ENCODE measurements at regions not wholly inside any gene's neighbourhood (a gene's known extent, or its start where the extent isn't known, plus 50 kb on each side); places are given as distances from the start of the nearest gene placed in this dataset.

DNA sequence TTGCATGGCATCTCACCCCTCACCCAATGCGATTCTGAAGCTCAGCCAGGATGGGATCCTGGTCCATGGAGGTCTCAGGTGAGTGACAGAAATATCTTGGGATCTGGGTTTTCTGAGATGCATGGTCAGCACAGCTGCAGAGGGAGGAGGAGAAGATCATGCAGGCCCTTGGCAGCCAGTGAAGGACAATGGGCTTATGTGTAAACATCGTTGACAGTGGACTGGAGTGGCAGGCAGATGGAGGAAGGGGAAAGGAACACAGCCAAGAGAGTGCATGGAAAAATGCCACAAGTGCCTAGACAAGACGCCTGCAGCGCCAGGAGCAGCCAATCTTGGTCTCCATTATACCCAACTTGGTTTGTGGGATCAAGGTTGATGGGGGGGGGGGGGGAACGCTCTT lies 347.9 kb downstream of the MCTP2 start:
- 57 to 83% methylated on average over 1 of the region's 5 CpGs for whole genome bisulfite sequencing, 2 experiments (ENCODE audit: insufficient coverage in 2 of 2)
- Histone ChIP-seq H3K9me3 (ENCODE audit: control insufficient read depth, low read length) (no peaks in the 10 kb centered on the region), H3K27ac (ENCODE audit: low read depth, low read length, severe bottlenecking) (no peak overlapping the region), H3K4me1 (ENCODE audit: control insufficient read depth, insufficient read depth, low read length, poor library complexity, severe bottlenecking) (no peaks in the 10 kb centered on the region), H3K36me3 (ENCODE audit: control insufficient read depth, insufficient read depth, low read length) (no peaks in the 10 kb centered on the region), H3K4me3 (ENCODE audit: extremely low read depth, insufficient read depth, low read length, poor library complexity, severe bottlenecking) (no peak overlapping the region)

DNA sequence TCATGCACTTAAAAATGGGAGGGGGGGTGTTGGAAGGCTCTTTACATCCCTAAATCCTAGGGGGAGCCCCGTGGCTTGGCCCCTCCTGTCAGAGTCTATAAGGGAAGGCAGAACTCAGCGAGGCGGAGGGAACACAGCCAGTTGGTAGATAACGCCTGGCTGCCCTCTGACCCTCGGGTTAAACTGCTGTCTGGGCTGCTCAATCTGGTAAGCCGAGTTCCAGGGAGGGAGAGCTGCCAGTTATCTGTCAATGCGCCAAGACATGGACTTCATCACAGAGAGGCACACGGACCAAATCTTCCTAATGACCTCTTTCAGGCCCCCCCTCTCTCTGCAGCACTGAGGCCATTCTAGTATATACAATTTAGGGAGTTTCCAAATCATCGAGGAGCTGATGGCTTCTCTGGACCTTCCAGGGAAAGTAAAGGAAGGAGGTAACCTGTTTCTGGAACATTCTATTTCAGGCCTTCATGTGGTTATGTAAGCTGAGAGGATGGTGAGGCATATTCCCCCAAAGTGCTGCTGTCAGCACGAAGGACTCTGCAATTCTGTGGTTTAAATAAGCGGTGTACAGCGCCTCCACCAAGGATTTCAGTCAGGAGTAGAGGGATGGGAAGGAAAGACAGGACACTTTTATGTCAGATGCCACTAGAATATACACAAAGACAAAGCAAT lies 349.0 kb downstream of the MCTP2 start:
- Histone ChIP-seq H3K27ac (ENCODE audit: low read depth, low read length, severe bottlenecking) (no peak overlapping the region), H3K4me1 (ENCODE audit: control insufficient read depth, insufficient read depth, low read length, poor library complexity, severe bottlenecking) (no peaks in the 10 kb centered on the region), H3K36me3 (ENCODE audit: control insufficient read depth, insufficient read depth, low read length) (no peaks in the 10 kb centered on the region), H3K9me3 (ENCODE audit: control insufficient read depth, low read length) (no peaks in the 10 kb centered on the region), H3K4me3 (ENCODE audit: extremely low read depth, insufficient read depth, low read length, poor library complexity, severe bottlenecking) (no peak overlapping the region)
- 93 to 98% methylated on average over 6 to 7 of the region's 12 CpGs for WGBS, 2 experiments (ENCODE audit: insufficient coverage in 2 of 2)

DNA sequence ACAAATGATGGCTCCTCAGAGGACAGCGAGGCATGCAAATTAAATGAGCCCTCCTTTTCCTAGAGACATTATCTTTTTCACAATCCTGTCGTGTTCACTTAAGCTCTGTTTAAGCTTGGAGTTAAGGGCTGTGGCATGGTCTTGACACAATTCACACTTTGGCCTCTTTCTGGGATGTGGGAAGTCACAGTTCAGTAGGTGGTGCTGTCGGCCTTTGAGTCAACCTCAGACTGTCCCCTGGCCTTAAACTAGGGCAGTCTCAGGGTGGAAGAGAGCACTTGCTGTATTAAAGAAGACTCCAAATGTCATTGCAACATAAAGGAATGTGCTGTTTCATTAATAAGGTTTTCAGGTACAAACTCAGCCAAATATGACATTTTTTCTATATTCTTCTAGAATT lies 351.0 kb downstream of the MCTP2 start:
- no peaks in the 10 kb centered on the region for H3K9me3 ChIP-seq (ENCODE audit: control insufficient read depth, low read length)
- no peak overlapping the region for H3K27ac ChIP-seq (ENCODE audit: low read depth, low read length, severe bottlenecking)
- 39 to 57% methylated on average over 2 of the region's 3 CpGs for WGBS, 2 experiments (ENCODE audit: insufficient coverage in 2 of 2)
- H3K4me3 ChIP-seq (ENCODE audit: extremely low read depth, insufficient read depth, low read length, poor library complexity, severe bottlenecking): no peak overlapping the region
- no peaks in the 10 kb centered on the region for H3K4me1 ChIP-seq (ENCODE audit: control insufficient read depth, insufficient read depth, low read length, poor library complexity, severe bottlenecking)
- no peaks in the 10 kb centered on the region for H3K36me3 ChIP-seq (ENCODE audit: control insufficient read depth, insufficient read depth, low read length)

DNA sequence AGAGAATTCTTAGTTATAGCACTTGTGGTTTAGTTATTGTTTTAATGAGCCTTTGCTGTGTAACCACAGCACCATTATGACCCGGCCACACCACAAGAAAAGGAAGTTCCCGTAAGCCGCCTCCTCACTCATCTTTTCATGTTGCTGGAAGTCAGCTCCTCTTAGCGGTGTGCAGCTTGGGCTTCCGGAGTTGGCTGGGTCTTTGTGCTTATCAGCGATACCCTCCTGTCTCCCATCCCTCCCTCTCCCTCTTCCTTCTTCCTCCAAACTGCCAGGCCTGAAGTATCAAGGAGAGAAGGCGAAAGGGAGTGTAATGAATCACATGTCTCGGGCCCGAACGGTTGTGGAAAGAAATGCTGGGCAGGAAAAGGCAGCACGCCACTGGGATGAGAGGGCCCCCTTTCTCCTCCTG lies 353.5 kb downstream of the MCTP2 start:
- no peak overlapping the region for H3K4me3 ChIP-seq (ENCODE audit: extremely low read depth, insufficient read depth, low read length, poor library complexity, severe bottlenecking)

DNA sequence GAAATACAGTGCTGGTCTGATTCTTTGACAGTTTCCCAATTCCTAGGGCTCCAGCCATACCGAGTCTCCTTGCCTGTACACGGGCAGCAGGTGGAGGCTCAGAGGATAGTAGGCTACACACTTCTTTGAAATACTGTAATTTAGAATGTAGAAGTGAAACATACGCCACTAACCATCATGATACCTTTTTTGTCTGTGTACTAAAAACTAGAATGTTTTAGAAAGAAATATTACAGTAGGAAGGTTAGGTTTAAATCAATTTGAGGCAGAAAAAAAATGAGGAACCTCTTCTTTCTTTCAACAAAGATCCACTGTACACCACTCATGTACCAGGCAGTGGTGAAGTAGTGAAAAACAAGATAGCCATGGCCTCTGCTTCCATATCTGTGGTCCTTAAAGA lies 354.7 kb downstream of the MCTP2 start:
- 57 to 79% methylated on average over 1 to 2 of the region's 3 CpGs for WGBS, 2 experiments (ENCODE audit: insufficient coverage in 2 of 2)
- Histone ChIP-seq H3K4me1 (ENCODE audit: control insufficient read depth, insufficient read depth, low read length, poor library complexity, severe bottlenecking) (no peaks in the 10 kb centered on the region), H3K27ac (ENCODE audit: low read depth, low read length, severe bottlenecking) (no peak overlapping the region), H3K4me3 (ENCODE audit: extremely low read depth, insufficient read depth, low read length, poor library complexity, severe bottlenecking) (no peak overlapping the region), H3K9me3 (ENCODE audit: control insufficient read depth, low read length) (no peaks in the 10 kb centered on the region), H3K36me3 (ENCODE audit: control insufficient read depth, insufficient read depth, low read length) (no peaks in the 10 kb centered on the region)

More for the DNA sequence above, 353.5 kb downstream of the MCTP2 start:
- Histone ChIP-seq H3K4me1 (ENCODE audit: control insufficient read depth, insufficient read depth, low read length, poor library complexity, severe bottlenecking) (no peaks in the 10 kb centered on the region), H3K27ac (ENCODE audit: low read depth, low read length, severe bottlenecking) (peak overlapping the region; percentile 24), H3K36me3 (ENCODE audit: control insufficient read depth, insufficient read depth, low read length) (no peaks in the 10 kb centered on the region), H3K9me3 (ENCODE audit: control insufficient read depth, low read length) (no peaks in the 10 kb centered on the region)
- 80 to 85% methylated on average over 3 to 4 of the region's 11 CpGs for WGBS, 2 experiments (ENCODE audit: insufficient coverage in 2 of 2)

DNA sequence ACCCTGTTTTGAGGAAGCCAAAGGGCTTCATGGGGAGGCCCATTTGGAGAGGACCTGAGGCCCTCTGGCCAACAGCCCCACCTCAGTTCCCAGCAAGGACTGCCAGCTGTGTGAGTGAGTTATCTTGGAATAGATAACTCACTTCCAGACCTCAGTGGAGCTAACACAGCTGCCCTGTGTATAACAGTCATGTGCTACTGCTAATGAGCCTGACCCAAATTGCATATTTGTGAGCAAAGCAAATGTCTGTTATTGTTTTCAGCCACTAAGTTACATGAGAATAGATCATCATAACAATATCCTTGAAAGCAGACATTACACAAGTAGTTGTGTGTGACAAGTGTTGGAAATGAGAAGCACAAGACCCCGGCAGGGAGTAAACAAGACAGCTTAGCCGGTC lies 355.8 kb downstream of the MCTP2 start:
- Histone ChIP-seq H3K27ac (ENCODE audit: low read depth, low read length, severe bottlenecking) (no peak overlapping the region), H3K36me3 (ENCODE audit: control insufficient read depth, insufficient read depth, low read length) (no peaks in the 10 kb centered on the region), H3K9me3 (ENCODE audit: control insufficient read depth, low read length) (no peaks in the 10 kb centered on the region), H3K4me1 (ENCODE audit: control insufficient read depth, insufficient read depth, low read length, poor library complexity, severe bottlenecking) (no peaks in the 10 kb centered on the region), H3K4me3 (ENCODE audit: extremely low read depth, insufficient read depth, low read length, poor library complexity, severe bottlenecking) (no peak overlapping the region)
- WGBS, 2 experiments (ENCODE audit: insufficient coverage in 2 of 2): 85% methylated on average over 2 of the region's 2 CpGs; no CpG with 5 or more reads in 1 of the 2 experiments

- no peaks in the 10 kb centered on the region for H3K36me3 ChIP-seq (ENCODE audit: control insufficient read depth, insufficient read depth, low read length)
- 83 to 89% methylated on average over 2 of the region's 4 CpGs for WGBS, 2 experiments (ENCODE audit: insufficient coverage in 2 of 2)
- no peak overlapping the region for H3K4me3 ChIP-seq (ENCODE audit: extremely low read depth, insufficient read depth, low read length, poor library complexity, severe bottlenecking)
- H3K27ac ChIP-seq (ENCODE audit: low read depth, low read length, severe bottlenecking): no peak overlapping the region
- no peaks in the 10 kb centered on the region for H3K9me3 ChIP-seq (ENCODE audit: control insufficient read depth, low read length)
- no peaks in the 10 kb centered on the region for H3K4me1 ChIP-seq (ENCODE audit: control insufficient read depth, insufficient read depth, low read length, poor library complexity, severe bottlenecking)
Measured at GRCh38 chr15:94588993-94589392, 357.6 kb downstream of the MCTP2 start.

DNA sequence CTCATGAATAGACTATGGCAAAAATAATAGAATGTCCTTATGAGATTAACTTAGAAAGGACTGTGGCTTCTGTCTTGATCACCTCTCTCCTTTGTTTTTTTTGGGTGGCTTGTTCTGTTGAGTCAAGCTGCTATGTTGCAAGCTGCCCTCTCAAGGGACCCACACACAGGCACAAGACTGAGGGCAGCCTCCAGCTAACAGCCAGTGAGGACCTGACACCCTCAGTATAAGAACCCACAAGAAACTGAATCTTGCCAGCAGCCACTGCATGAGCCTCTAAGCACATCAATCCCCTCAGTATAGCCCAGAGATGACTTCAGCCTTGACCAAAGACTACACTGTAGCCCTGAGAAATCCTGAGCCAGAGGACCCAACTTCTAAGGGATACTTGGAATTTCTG lies 361.1 kb downstream of the MCTP2 start:
- H3K4me3 ChIP-seq (ENCODE audit: extremely low read depth, insufficient read depth, low read length, poor library complexity, severe bottlenecking): no peak overlapping the region
- H3K9me3 ChIP-seq (ENCODE audit: control insufficient read depth, low read length): no peaks in the 10 kb centered on the region
- no peak overlapping the region for H3K27ac ChIP-seq (ENCODE audit: low read depth, low read length, severe bottlenecking)
- H3K36me3 ChIP-seq (ENCODE audit: control insufficient read depth, insufficient read depth, low read length): no peaks in the 10 kb centered on the region
- H3K4me1 ChIP-seq (ENCODE audit: control insufficient read depth, insufficient read depth, low read length, poor library complexity, severe bottlenecking): no peaks in the 10 kb centered on the region

DNA sequence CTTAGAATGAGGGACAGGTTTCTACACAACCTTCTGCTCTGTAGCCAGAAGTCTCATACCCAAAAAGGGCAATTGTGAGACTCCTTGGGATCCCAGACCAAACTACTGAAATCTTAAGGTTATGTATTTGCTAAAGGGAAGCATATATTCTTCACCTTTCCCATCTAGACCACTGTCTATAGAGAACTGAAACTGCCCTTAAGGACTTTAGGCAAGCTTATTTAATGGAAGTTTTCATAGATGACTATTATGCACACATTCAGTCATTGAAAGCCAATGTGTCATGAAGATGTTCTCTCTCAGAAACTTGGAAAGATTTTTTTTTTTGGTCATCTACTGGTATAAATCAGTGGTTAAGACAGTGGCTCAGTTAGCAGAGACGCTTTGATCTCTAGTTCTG lies 365.3 kb downstream of the MCTP2 start:
- Histone ChIP-seq H3K4me3 (ENCODE audit: extremely low read depth, insufficient read depth, low read length, poor library complexity, severe bottlenecking) (no peak overlapping the region), H3K27ac (ENCODE audit: low read depth, low read length, severe bottlenecking) (no peak overlapping the region), H3K36me3 (ENCODE audit: control insufficient read depth, insufficient read depth, low read length) (no peaks in the 10 kb centered on the region), H3K9me3 (ENCODE audit: control insufficient read depth, low read length) (no peaks in the 10 kb centered on the region), H3K4me1 (ENCODE audit: control insufficient read depth, insufficient read depth, low read length, poor library complexity, severe bottlenecking) (no peaks in the 10 kb centered on the region)
- 100% methylated on average over 1 of the region's 1 CpG; no CpG with 5 or more reads in 1 of the 2 experiments for WGBS, 2 experiments (ENCODE audit: insufficient coverage in 2 of 2)

DNA sequence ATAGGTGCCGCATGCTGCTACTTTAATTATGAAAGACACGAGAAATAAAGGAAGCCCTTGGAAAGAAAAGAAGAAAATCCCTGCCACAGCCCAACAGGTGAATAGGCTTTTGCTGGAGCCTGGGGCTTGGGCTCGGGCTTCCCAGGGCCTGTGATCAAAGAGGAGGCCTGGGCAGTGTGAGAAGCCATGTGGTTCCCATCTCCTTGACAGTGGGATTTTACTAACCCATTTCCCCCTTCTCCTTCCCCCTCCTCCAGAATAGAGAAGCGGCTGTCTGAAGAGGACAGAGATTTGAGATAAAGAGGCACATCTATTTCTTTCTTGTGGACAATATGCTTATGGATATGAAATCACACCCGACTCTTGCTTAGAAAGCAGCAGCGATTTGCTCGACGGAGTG lies 369.1 kb downstream of the MCTP2 start:
- Histone ChIP-seq H3K36me3 (ENCODE audit: control insufficient read depth, insufficient read depth, low read length) (no peaks in the 10 kb centered on the region), H3K27ac (ENCODE audit: low read depth, low read length, severe bottlenecking) (no peak overlapping the region), H3K4me3 (ENCODE audit: extremely low read depth, insufficient read depth, low read length, poor library complexity, severe bottlenecking) (no peak overlapping the region), H3K4me1 (ENCODE audit: control insufficient read depth, insufficient read depth, low read length, poor library complexity, severe bottlenecking) (no peaks in the 10 kb centered on the region), H3K9me3 (ENCODE audit: control insufficient read depth, low read length) (no peaks in the 10 kb centered on the region)
- WGBS, 2 experiments (ENCODE audit: insufficient coverage in 2 of 2): 86 to 89% methylated on average over 6 of the region's 8 CpGs

GRCh38 chr15:94602754-94603470 lies 371.6 kb downstream of the MCTP2 start:
- H3K36me3 ChIP-seq (ENCODE audit: control insufficient read depth, insufficient read depth, low read length): no peaks in the 10 kb centered on the region
- H3K4me3 ChIP-seq (ENCODE audit: extremely low read depth, insufficient read depth, low read length, poor library complexity, severe bottlenecking): no peak overlapping the region
- H3K9me3 ChIP-seq (ENCODE audit: control insufficient read depth, low read length): no peaks in the 10 kb centered on the region
- no peaks in the 10 kb centered on the region for H3K4me1 ChIP-seq (ENCODE audit: control insufficient read depth, insufficient read depth, low read length, poor library complexity, severe bottlenecking)
- no peak overlapping the region for H3K27ac ChIP-seq (ENCODE audit: low read depth, low read length, severe bottlenecking)
- WGBS, 2 experiments (ENCODE audit: insufficient coverage in 2 of 2): 88 to 91% methylated on average over 3 to 5 of the region's 8 CpGs
